Cardiac fibroblast (primary cell): ENCODE measurements at regions not wholly inside any gene's neighbourhood (a gene's known extent, or its start where the extent isn't known, plus 50 kb on each side); places are given as distances from the start of the nearest gene placed in this dataset.

Experiments
- DNase-seq, 2 donors: peaks; one replicate each; pipeline versions ENCODE4 v3.0.0 to v3.0.0-alpha.2; 2010; ENCODE audit warnings: low read depth in 2 of 2
- H3K4me3 ChIP-seq, 2 donors: replicated peaks in 1 of 2; 1 replicate in 1 of 2; 2 replicates in 1 of 2; pipeline ENCODE4 v1.5.1; 2011; ENCODE audit warnings: low read depth in 2 of 2, low read length in 2 of 2, mild to moderate bottlenecking in 2 of 2, moderate library complexity in 1 of 2
- CTCF ChIP-seq: IDR thresholded peaks from one replicate; pipeline ENCODE4 v1.5.1; 2011; ENCODE audit warnings: low read depth, mild to moderate bottlenecking, low read length, inconsistent platforms

DNA sequence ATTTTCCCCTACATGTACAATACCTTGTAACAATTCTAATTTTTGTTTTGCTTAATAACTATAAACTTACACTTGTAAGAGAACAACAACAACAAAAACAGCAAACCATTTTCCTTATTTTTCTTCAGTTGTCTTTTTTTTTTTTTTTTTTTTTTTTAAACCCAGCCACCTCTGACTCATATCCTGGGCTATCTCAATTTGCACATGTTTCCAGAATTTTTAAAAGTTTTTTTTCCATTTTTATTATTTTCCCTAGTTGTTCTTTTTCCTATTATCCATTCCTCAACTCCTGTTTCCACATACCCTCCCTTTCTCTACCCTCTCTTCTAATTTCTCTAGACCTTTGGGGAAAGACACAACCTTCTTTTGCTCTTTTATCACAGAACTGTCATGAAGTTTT is 112.5 kb downstream of the EFEMP1 start:
- peak; percentile 12 to 52 for DNase-seq
- TF ChIP-seq CTCF, result no peak
- no peak overlapping the region for H3K4me3 ChIP-seq

GRCh38 chr2:55810622-55811020 is 113.0 kb downstream of the EFEMP1 start:
- no peak overlapping the region for H3K4me3 ChIP-seq
- peak; percentile 39 to 58 for DNase-seq
- TF ChIP-seq CTCF, result no peak

- no peak for TF ChIP-seq CTCF
- peak; percentile 90 to 93 for DNase-seq
These were observed 113.5 kb downstream of the EFEMP1 start for GRCh38 chr2:55809875-55810621.

DNA sequence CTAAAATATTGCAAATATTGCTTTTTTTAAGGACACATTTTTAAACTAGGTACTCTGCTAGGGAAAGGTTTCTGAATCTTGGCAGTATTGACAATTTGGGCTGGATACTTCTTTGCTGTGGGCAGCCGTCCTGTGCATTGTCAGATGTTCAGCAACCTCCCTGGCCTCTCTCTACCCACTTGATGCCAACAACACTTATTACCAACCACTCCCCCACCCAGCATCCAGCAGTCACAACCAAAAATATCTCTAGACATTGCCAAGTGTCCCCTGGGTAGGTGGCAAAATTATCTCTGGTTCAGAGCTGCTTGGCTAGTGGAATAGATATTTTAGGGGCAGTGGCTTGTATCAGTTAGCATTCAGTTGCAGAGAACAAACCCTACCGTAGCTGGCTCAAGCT is 114.3 kb upstream of the PNPT1 start:
- H3K4me3 ChIP-seq, result no peak overlapping the region
- DNase-seq, result no peak
- no peak for TF ChIP-seq CTCF

More at GRCh38 chr2:55809875-55810621, 113.5 kb downstream of the EFEMP1 start:
- H3K4me3 ChIP-seq, result no peak overlapping the region

DNA sequence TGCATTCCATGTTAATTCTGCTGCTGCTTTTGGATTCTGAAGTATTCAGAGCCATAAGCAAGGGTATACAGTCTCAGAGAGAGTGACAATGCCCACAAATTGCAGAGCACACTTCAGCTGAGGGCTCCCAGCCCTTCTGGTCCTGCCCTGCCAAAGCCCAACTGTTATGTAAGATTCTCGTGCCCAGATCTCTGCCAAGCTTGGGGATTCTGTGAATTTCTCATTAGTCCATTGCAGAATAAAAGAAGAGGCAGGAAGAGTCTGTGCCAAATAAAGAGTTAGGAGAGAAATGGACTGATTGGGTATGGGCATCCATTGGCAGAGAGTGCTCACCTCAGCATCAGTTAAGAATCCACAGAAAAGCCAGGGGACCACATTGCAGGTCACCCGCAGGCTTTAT is 112.0 kb upstream of the PNPT1 start:
- H3K4me3 ChIP-seq, result no peak overlapping the region
- DNase-seq, result no peak
- no peak for TF ChIP-seq CTCF

- no peak for DNase-seq
- no peak overlapping the region for H3K4me3 ChIP-seq
- TF ChIP-seq CTCF, result no peak
These were observed 110.9 kb upstream of the PNPT1 start for GRCh38 chr2:55804535-55804934.

DNA sequence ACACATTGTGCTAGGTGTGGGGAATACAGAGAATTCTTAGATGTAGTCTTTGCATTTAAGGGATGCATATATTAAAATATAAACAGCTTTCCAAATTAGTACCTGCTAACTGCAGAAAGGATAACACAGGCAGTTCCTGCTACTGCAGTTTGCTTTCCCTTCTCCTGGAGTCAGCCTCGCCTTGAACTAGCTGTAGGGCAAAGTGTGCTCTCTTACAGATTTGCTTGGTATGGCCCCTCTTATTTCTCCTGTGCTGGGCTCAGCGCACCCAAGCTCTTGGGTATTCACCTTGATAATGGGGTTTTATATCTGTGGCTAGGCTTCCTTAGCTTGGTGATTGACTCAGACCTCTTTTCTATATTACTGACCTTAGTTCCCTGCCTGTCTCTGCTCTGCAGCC is 108.4 kb upstream of the PNPT1 start:
- no peak for TF ChIP-seq CTCF
- no peak overlapping the region for H3K4me3 ChIP-seq
- no peak for DNase-seq
